Astrocyte of the cerebellum (primary cell): ENCODE measurements at regions not wholly inside any gene's neighbourhood (a gene's known extent, or its start where the extent isn't known, plus 50 kb on each side); places are given as distances from the start of the nearest gene placed in this dataset.

Experiments used
- DNase-seq: peaks from one replicate; pipeline ENCODE4 v3.0.0-alpha.2; 2011; ENCODE audit warnings: low read depth
- H3K4me3 ChIP-seq: 2 replicates; pipeline ENCODE4 v1.5.1; 2011; ENCODE audit warnings: mild to moderate bottlenecking, low read depth, low read length, moderate library complexity
- in situ Hi-C: cut with HindIII; loops from 2 replicates; pipeline ENCODE4 v1.10.0; 2017; ENCODE audit warnings: low sequenced_read_pairs
- TF ChIP-seq, protein P1 (sequence below): IDR thresholded peaks from 2 replicates; pipeline ENCODE4 v1.5.1; 2012; ENCODE audit warnings: low read length, low read depth, moderate library complexity, mild to moderate bottlenecking; ENCODE audit errors: missing control alignments

GRCh38 chr13:36549126-36549702, 116.9 kb downstream of the CCNA1 start:
- TF ChIP-seq, protein P1, sequence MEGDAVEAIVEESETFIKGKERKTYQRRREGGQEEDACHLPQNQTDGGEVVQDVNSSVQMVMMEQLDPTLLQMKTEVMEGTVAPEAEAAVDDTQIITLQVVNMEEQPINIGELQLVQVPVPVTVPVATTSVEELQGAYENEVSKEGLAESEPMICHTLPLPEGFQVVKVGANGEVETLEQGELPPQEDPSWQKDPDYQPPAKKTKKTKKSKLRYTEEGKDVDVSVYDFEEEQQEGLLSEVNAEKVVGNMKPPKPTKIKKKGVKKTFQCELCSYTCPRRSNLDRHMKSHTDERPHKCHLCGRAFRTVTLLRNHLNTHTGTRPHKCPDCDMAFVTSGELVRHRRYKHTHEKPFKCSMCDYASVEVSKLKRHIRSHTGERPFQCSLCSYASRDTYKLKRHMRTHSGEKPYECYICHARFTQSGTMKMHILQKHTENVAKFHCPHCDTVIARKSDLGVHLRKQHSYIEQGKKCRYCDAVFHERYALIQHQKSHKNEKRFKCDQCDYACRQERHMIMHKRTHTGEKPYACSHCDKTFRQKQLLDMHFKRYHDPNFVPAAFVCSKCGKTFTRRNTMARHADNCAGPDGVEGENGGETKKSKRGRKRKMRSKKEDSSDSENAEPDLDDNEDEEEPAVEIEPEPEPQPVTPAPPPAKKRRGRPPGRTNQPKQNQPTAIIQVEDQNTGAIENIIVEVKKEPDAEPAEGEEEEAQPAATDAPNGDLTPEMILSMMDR: no peak
- in situ Hi-C loops: no loop called here
- no peak for DNase-seq
- H3K4me3 ChIP-seq: no peak overlapping the region

- no peak overlapping the region for H3K4me3 ChIP-seq
- TF ChIP-seq, protein P1: no peak
- no peak for DNase-seq
- in situ Hi-C loops: no loop called here
Observed at GRCh38 chr13:36549755-36550154, 117.5 kb downstream of the CCNA1 start.

- TF ChIP-seq, protein P1: no peak
- in situ Hi-C loops: no loop called here
- H3K4me3 ChIP-seq: no peak overlapping the region
- no peak for DNase-seq
Observed at GRCh38 chr13:36550177-36550576, 117.9 kb downstream of the CCNA1 start.

GRCh38 chr13:36551445-36551844, 119.2 kb downstream of the CCNA1 start:
- DNase-seq: no peak
- TF ChIP-seq, protein P1: no peak
- in situ Hi-C loops: no loop called here

DNA sequence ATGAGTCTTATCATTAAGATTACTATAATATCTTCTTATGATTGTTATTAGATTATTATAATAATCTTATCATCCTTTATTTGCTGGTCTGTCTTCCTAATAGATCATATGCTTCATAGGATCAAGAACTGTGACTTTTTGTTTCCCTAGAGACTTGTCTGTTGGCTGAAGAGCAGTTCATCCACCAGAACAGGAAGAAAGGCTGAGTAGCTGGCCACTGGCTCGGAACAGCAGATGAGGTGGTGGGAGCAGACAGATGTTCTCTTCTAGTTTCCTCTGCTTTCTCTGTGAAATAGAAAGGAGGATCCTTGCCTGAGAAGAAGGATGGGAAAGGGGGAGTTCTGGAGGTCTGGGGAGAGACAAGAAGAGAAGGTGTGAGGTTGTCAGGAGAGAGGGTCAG, 120.0 kb downstream of the CCNA1 start:
- TF ChIP-seq, protein P1: no peak
- DNase-seq: no peak
- in situ Hi-C loops: no loop called here
- H3K4me3 ChIP-seq: no peak overlapping the region

More at GRCh38 chr13:36551445-36551844, 119.2 kb downstream of the CCNA1 start:
- no peak overlapping the region for H3K4me3 ChIP-seq

DNA sequence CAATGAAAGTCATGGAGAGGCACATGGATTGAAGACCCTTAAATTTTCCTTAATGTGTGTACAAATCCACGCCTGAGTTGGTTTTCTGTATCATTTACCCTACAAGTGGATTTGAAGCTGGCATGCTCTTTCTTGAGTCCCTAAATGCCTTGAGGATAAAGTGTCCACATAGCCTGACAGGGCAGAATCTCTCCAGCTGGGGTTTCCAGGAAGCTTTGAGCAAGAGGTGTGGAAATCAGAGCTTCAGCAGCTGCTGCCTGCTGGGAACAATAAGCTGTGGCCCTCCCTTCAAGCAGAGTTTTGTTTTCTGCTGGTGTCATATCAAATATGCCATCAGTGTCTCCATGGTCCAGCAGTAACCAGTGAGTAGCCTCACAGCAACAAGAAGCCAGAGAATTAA, 120.3 kb upstream of the SERTM1 start:
- TF ChIP-seq, protein P1: no peak
- no peak overlapping the region for H3K4me3 ChIP-seq
- in situ Hi-C loops: no loop called here
- no peak for DNase-seq
